ENCODE measurements at regions not wholly inside any gene's neighbourhood (a gene's known extent, or its start where the extent isn't known, plus 50 kb on each side); places are given as distances from the start of the nearest gene placed in this dataset.
A peak's percentile ranks its signal among the peaks of the same experiment; 100 is the strongest.
"Not testable (repeated sequence)": the region's sequence is repeated elsewhere in the genome, so short reads cannot be mapped to it uniquely, and the experiment has no call there.

- not testable (repeated sequence) for H3K79me2 ChIP-seq (ENCODE audit: control insufficient read depth, insufficient read depth, low read length, unreplicated experiment); H3K27me3 ChIP-seq (ENCODE audit: insufficient read depth, low read length); H3K4me3 ChIP-seq (ENCODE audit: low read depth, low read length); H3K4me1 ChIP-seq (ENCODE audit: control insufficient read depth, insufficient read depth, low read length, unreplicated experiment); H3K27ac ChIP-seq (ENCODE audit: low read depth, low read length); H3K36me3 ChIP-seq (ENCODE audit: insufficient read depth, low read length); H2AFZ ChIP-seq (ENCODE audit: low read length, unreplicated experiment)
Measured at GRCh38 chr11:103739074-103739796, 297.2 kb upstream of the DDI1 start.

GRCh38 chr11:103744496-103745153 is 291.8 kb upstream of the DDI1 start:
- Histone ChIP-seq H3K27ac (ENCODE audit: low read depth, low read length) (no peak overlapping the region), H3K36me3 (ENCODE audit: insufficient read depth, low read length) (no peaks in the 10 kb centered on the region), H3K4me3 (ENCODE audit: low read depth, low read length) (no peak overlapping the region), H3K79me2 (ENCODE audit: control insufficient read depth, insufficient read depth, low read length, unreplicated experiment) (no peaks in the 10 kb centered on the region), H3K4me1 (ENCODE audit: control insufficient read depth, insufficient read depth, low read length, unreplicated experiment) (no peaks in the 10 kb centered on the region), H3K27me3 (ENCODE audit: insufficient read depth, low read length) (no peaks in the 10 kb centered on the region), H2AFZ (ENCODE audit: low read length, unreplicated experiment) (peak overlapping the region; percentile 44)

GRCh38 chr11:103749158-103749557 is 287.3 kb upstream of the DDI1 start:
- H3K4me1 ChIP-seq (ENCODE audit: control insufficient read depth, insufficient read depth, low read length, unreplicated experiment) = no peaks in the 10 kb centered on the region
- no peaks in the 10 kb centered on the region for H3K79me2 ChIP-seq (ENCODE audit: control insufficient read depth, insufficient read depth, low read length, unreplicated experiment)
- no peak overlapping the region for H2AFZ ChIP-seq (ENCODE audit: low read length, unreplicated experiment)
- 0 out of 2 replicates have a peak, but pooled peaks cover 6% of the 10 kb centered on the region for H3K27me3 ChIP-seq (ENCODE audit: insufficient read depth, low read length)
- no peak overlapping the region for H3K4me3 ChIP-seq (ENCODE audit: low read depth, low read length)
- H3K36me3 ChIP-seq (ENCODE audit: insufficient read depth, low read length) = no peaks in the 10 kb centered on the region
- no peak overlapping the region for H3K27ac ChIP-seq (ENCODE audit: low read depth, low read length)

GRCh38 chr11:103768816-103769215 is 267.6 kb upstream of the DDI1 start:
- Histone ChIP-seq H2AFZ (ENCODE audit: low read length, unreplicated experiment) (no peak overlapping the region), H3K4me1 (ENCODE audit: control insufficient read depth, insufficient read depth, low read length, unreplicated experiment) (no peaks in the 10 kb centered on the region)

GRCh38 chr11:103773059-103773458 is 263.4 kb upstream of the DDI1 start:
- no peak overlapping the region for H2AFZ ChIP-seq (ENCODE audit: low read length, unreplicated experiment)
- H3K27me3 ChIP-seq (ENCODE audit: insufficient read depth, low read length) = no peaks in the 10 kb centered on the region
- no peaks in the 10 kb centered on the region for H3K4me1 ChIP-seq (ENCODE audit: control insufficient read depth, insufficient read depth, low read length, unreplicated experiment)
- no peaks in the 10 kb centered on the region for H3K79me2 ChIP-seq (ENCODE audit: control insufficient read depth, insufficient read depth, low read length, unreplicated experiment)
- H3K27ac ChIP-seq (ENCODE audit: low read depth, low read length) = 0 out of 2 replicates have a peak overlapping the region, but pooled peaks have one; percentile 15
- no peak overlapping the region for H3K4me3 ChIP-seq (ENCODE audit: low read depth, low read length)
- H3K36me3 ChIP-seq (ENCODE audit: insufficient read depth, low read length) = no peaks in the 10 kb centered on the region

More at GRCh38 chr11:103768816-103769215, 267.6 kb upstream of the DDI1 start:
- Histone ChIP-seq H3K27ac (ENCODE audit: low read depth, low read length) (no peak overlapping the region), H3K27me3 (ENCODE audit: insufficient read depth, low read length) (no peaks in the 10 kb centered on the region), H3K4me3 (ENCODE audit: low read depth, low read length) (no peak overlapping the region), H3K79me2 (ENCODE audit: control insufficient read depth, insufficient read depth, low read length, unreplicated experiment) (no peaks in the 10 kb centered on the region), H3K36me3 (ENCODE audit: insufficient read depth, low read length) (no peaks in the 10 kb centered on the region)

GRCh38 chr11:103773537-103773936 is 262.9 kb upstream of the DDI1 start:
- 0 out of 2 replicates have a peak overlapping the region, but pooled peaks have one; percentile 15 for H3K27ac ChIP-seq (ENCODE audit: low read depth, low read length)
- H3K79me2 ChIP-seq (ENCODE audit: control insufficient read depth, insufficient read depth, low read length, unreplicated experiment) = no peaks in the 10 kb centered on the region
- H3K4me3 ChIP-seq (ENCODE audit: low read depth, low read length) = no peak overlapping the region
- no peak overlapping the region for H2AFZ ChIP-seq (ENCODE audit: low read length, unreplicated experiment)
- no peaks in the 10 kb centered on the region for H3K4me1 ChIP-seq (ENCODE audit: control insufficient read depth, insufficient read depth, low read length, unreplicated experiment)
- no peaks in the 10 kb centered on the region for H3K36me3 ChIP-seq (ENCODE audit: insufficient read depth, low read length)
- no peaks in the 10 kb centered on the region for H3K27me3 ChIP-seq (ENCODE audit: insufficient read depth, low read length)

- Histone ChIP-seq H3K79me2 (ENCODE audit: control insufficient read depth, insufficient read depth, low read length, unreplicated experiment) (no peaks in the 10 kb centered on the region), H3K27ac (ENCODE audit: low read depth, low read length) (no peak overlapping the region), H3K4me3 (ENCODE audit: low read depth, low read length) (no peak overlapping the region), H3K4me1 (ENCODE audit: control insufficient read depth, insufficient read depth, low read length, unreplicated experiment) (no peaks in the 10 kb centered on the region), H2AFZ (ENCODE audit: low read length, unreplicated experiment) (no peak overlapping the region), H3K27me3 (ENCODE audit: insufficient read depth, low read length) (no peaks in the 10 kb centered on the region), H3K36me3 (ENCODE audit: insufficient read depth, low read length) (no peaks in the 10 kb centered on the region)
Measured at GRCh38 chr11:103779054-103779453, 257.4 kb upstream of the DDI1 start.

GRCh38 chr11:103789952-103790351 is 246.5 kb upstream of the DDI1 start:
- Histone ChIP-seq H3K79me2 (ENCODE audit: control insufficient read depth, insufficient read depth, low read length, unreplicated experiment) (no peaks in the 10 kb centered on the region), H3K27ac (ENCODE audit: low read depth, low read length) (no peak overlapping the region), H2AFZ (ENCODE audit: low read length, unreplicated experiment) (no peak overlapping the region), H3K4me1 (ENCODE audit: control insufficient read depth, insufficient read depth, low read length, unreplicated experiment) (peaks cover 15% of the 10 kb centered on the region), H3K36me3 (ENCODE audit: insufficient read depth, low read length) (no peaks in the 10 kb centered on the region), H3K4me3 (ENCODE audit: low read depth, low read length) (no peak overlapping the region), H3K27me3 (ENCODE audit: insufficient read depth, low read length) (no peaks in the 10 kb centered on the region)

GRCh38 chr11:103792981-103793468 is 243.4 kb upstream of the DDI1 start:
- Histone ChIP-seq H3K27me3 (ENCODE audit: insufficient read depth, low read length) (no peaks in the 10 kb centered on the region), H3K4me3 (ENCODE audit: low read depth, low read length) (no peak overlapping the region), H3K27ac (ENCODE audit: low read depth, low read length) (peak overlapping the region; percentile 49), H2AFZ (ENCODE audit: low read length, unreplicated experiment) (no peak overlapping the region), H3K36me3 (ENCODE audit: insufficient read depth, low read length) (no peaks in the 10 kb centered on the region), H3K4me1 (ENCODE audit: control insufficient read depth, insufficient read depth, low read length, unreplicated experiment) (peaks cover 21% of the 10 kb centered on the region), H3K79me2 (ENCODE audit: control insufficient read depth, insufficient read depth, low read length, unreplicated experiment) (no peaks in the 10 kb centered on the region)

GRCh38 chr11:103794262-103794661 is 242.2 kb upstream of the DDI1 start:
- no peaks in the 10 kb centered on the region for H3K36me3 ChIP-seq (ENCODE audit: insufficient read depth, low read length)
- H3K79me2 ChIP-seq (ENCODE audit: control insufficient read depth, insufficient read depth, low read length, unreplicated experiment) = no peaks in the 10 kb centered on the region
- H2AFZ ChIP-seq (ENCODE audit: low read length, unreplicated experiment) = no peak overlapping the region
- peaks cover 23% of the 10 kb centered on the region for H3K4me1 ChIP-seq (ENCODE audit: control insufficient read depth, insufficient read depth, low read length, unreplicated experiment)
- no peak overlapping the region for H3K4me3 ChIP-seq (ENCODE audit: low read depth, low read length)
- H3K27me3 ChIP-seq (ENCODE audit: insufficient read depth, low read length) = no peaks in the 10 kb centered on the region
- no peak overlapping the region for H3K27ac ChIP-seq (ENCODE audit: low read depth, low read length)

GRCh38 chr11:103798026-103798425 is 238.4 kb upstream of the DDI1 start:
- H2AFZ ChIP-seq (ENCODE audit: low read length, unreplicated experiment) = no peak overlapping the region
- H3K27me3 ChIP-seq (ENCODE audit: insufficient read depth, low read length) = no peaks in the 10 kb centered on the region
- H3K4me3 ChIP-seq (ENCODE audit: low read depth, low read length) = no peak overlapping the region
- peaks cover 17% of the 10 kb centered on the region for H3K4me1 ChIP-seq (ENCODE audit: control insufficient read depth, insufficient read depth, low read length, unreplicated experiment)
- H3K36me3 ChIP-seq (ENCODE audit: insufficient read depth, low read length) = no peaks in the 10 kb centered on the region
- peak overlapping the region; percentile 39 for H3K27ac ChIP-seq (ENCODE audit: low read depth, low read length)
- no peaks in the 10 kb centered on the region for H3K79me2 ChIP-seq (ENCODE audit: control insufficient read depth, insufficient read depth, low read length, unreplicated experiment)

All from ACC112 (cell line).